Endothelial cell of umbilical vein (primary cell): ENCODE measurements at regions not wholly inside any gene's neighbourhood (a gene's known extent, or its start where the extent isn't known, plus 50 kb on each side); places are given as distances from the start of the nearest gene placed in this dataset.

Experiments
- BruUV-seq: library from RNA; stranded (reverse); fragments of 400-500 nt; replicated peaks from 2 replicates; lab custom pipeline; 2021; lab: Mats Ljungman, UMichigan
- CTCF ChIA-PET: fragments of 300-600, 350-600 bp; sonication (Branson Sonifier 250); formaldehyde crosslinking; loops from one replicate; lab custom pipeline; 2021; ENCODE audit warnings: antibody characterized with exemption, inconsistent platforms; lab: Charles Lee
- POLR2A ChIA-PET: fragments of 300-600, 350-600 bp; sonication (Branson Sonifier 250); formaldehyde crosslinking; loops from one replicate; lab custom pipeline; 2021; ENCODE audit warnings: antibody characterized with exemption, inconsistent platforms; lab: Charles Lee
- DNase-seq: peaks from one replicate; pipeline ENCODE4 v3.0.0-alpha.2; 2011; ENCODE audit warnings: low read depth, low spot score
- FAIRE-seq: peaks from 2 replicates; lab custom pipeline; 2011; peaks lifted over from hg19 to GRCh38; lab: Jason Lieb, UNC
- H2AFZ ChIP-seq: 2 replicates; pipeline ENCODE4 v1.6.0; 2012; ENCODE audit warnings: low read depth, low read length, control low read depth, inconsistent platforms
- H3K27ac ChIP-seq: 2 replicates; pipeline ENCODE4 v1.5.1; 2011; ENCODE audit warnings: low read depth, mild to moderate bottlenecking, control low read depth, low read length, moderate library complexity; ENCODE audit not compliant: insufficient read depth
- H3K27me3 ChIP-seq, 2 experiments: 2 replicates each; pipeline versions ENCODE4 v1.6.0 to v1.6.1; 2011; ENCODE audit warnings: low read length in 2 of 2, mixed read lengths in 1 of 2; ENCODE audit not compliant: control insufficient read depth in 2 of 2, insufficient read depth in 2 of 2
- H3K36me3 ChIP-seq, 2 experiments: 2 replicates in 1 of 2; 3 replicates in 1 of 2; pipeline ENCODE4 v1.5.1; 2011; ENCODE audit warnings: low read length in 2 of 2, mild to moderate bottlenecking in 1 of 2, moderate library complexity in 1 of 2; ENCODE audit not compliant: control insufficient read depth in 2 of 2, insufficient read depth in 2 of 2; ENCODE audit errors: extremely low read depth in 1 of 2
- H3K4me1 ChIP-seq: 3 replicates; pipeline ENCODE4 v1.5.1; 2011; ENCODE audit warnings: mild to moderate bottlenecking, low read length; ENCODE audit not compliant: control insufficient read depth, insufficient read depth; ENCODE audit errors: extremely low read depth
- H3K4me2 ChIP-seq: 2 replicates; pipeline ENCODE4 v1.6.1; 2011; ENCODE audit warnings: low read length, control low read depth, mixed read lengths; ENCODE audit not compliant: insufficient read depth
- H3K4me3 ChIP-seq, 3 experiments: fragments of 200-600 bp in 1 of 3; sonication (generic), shearing (Covaris generic) in 1 of 3; replicated peaks in 1 of 3; 2 replicates each; pipeline ENCODE4 v1.5.1; 2011 to 2016; ENCODE audit warnings: control low read depth in 3 of 3, low read length in 3 of 3, mild to moderate bottlenecking in 2 of 3, inconsistent platforms in 1 of 3, low read depth in 1 of 3, moderate library complexity in 1 of 3; ENCODE audit not compliant: insufficient read depth in 1 of 3
- H3K79me2 ChIP-seq: 2 replicates; pipeline ENCODE4 v1.6.0; 2012; ENCODE audit warnings: low read length, inconsistent platforms; ENCODE audit not compliant: control insufficient read depth, insufficient read depth
- H3K9ac ChIP-seq: replicated peaks from 2 replicates; pipeline ENCODE3; 2011; ENCODE audit warnings: low read length, control low read depth; ENCODE audit not compliant: insufficient read depth; ENCODE audit errors: extremely low read depth
- H3K9me1 ChIP-seq: replicated peaks from 3 replicates; pipeline ENCODE4 v1.6.0; 2011; ENCODE audit warnings: mild to moderate bottlenecking, low read length; ENCODE audit not compliant: control insufficient read depth, insufficient read depth; ENCODE audit errors: extremely low read depth
- H3K9me3 ChIP-seq: replicated peaks from 2 replicates; pipeline ENCODE4 v1.5.1; 2012; ENCODE audit warnings: low read length, inconsistent platforms; ENCODE audit not compliant: control insufficient read depth, insufficient read depth
- H4K20me1 ChIP-seq: replicated peaks from 2 replicates; pipeline ENCODE3; 2011; ENCODE audit warnings: mild to moderate bottlenecking, low read length; ENCODE audit not compliant: control insufficient read depth, insufficient read depth; ENCODE audit errors: extremely low read depth
- EZH2 ChIP-seq: IDR thresholded peaks from 2 replicates; pipeline ENCODE4 v1.6.1; 2012; ENCODE audit warnings: borderline replicate concordance, low read depth, mild to moderate bottlenecking, moderate library complexity, low read length, inconsistent platforms; ENCODE audit not compliant: severe bottlenecking
- FOS ChIP-seq: IDR thresholded peaks from 2 replicates; pipeline ENCODE4 v1.6.1; 2011; ENCODE audit warnings: mild to moderate bottlenecking, low read length, moderate library complexity, borderline replicate concordance; ENCODE audit not compliant: insufficient read depth
- GATA2 ChIP-seq: IDR thresholded peaks from 2 replicates; pipeline ENCODE4 v1.7.0; 2011; ENCODE audit warnings: low read depth, mild to moderate bottlenecking, moderate library complexity, mixed read lengths, low read length; ENCODE audit not compliant: insufficient read length, insufficient read depth
- JUN ChIP-seq: IDR thresholded peaks from 2 replicates; pipeline ENCODE4 v1.6.1; 2011; ENCODE audit warnings: borderline replicate concordance, low read depth; ENCODE audit not compliant: insufficient read length, insufficient read depth
- MYC ChIP-seq: IDR thresholded peaks from one replicate; pipeline ENCODE4 v1.6.1; 2011; ENCODE audit warnings: mild to moderate bottlenecking, low read depth, low read length
- POLR2A ChIP-seq: IDR thresholded peaks from 2 replicates; pipeline ENCODE4 v1.6.1; 2012; ENCODE audit warnings: low read depth, mild to moderate bottlenecking, control low read depth, low read length
- POLR2AphosphoS5 ChIP-seq: IDR thresholded peaks from 2 replicates; pipeline ENCODE4 v1.6.1; 2012; ENCODE audit warnings: low read depth, mild to moderate bottlenecking, control low read depth, low read length, moderate library complexity; ENCODE audit not compliant: insufficient read depth
- dilution Hi-C: fragments of 300-500 bp; cut with MboI; formaldehyde crosslinking; loops from one replicate; pipeline ENCODE4 v1.15.0; 2019; ENCODE audit warnings: low sequenced_read_pairs; ENCODE audit not compliant: extremely low pct_ligation_motif_present
- intact Hi-C: fragments of 100-400 bp; cut with micrococcal nuclease; formaldehyde crosslinking; loops from one replicate; pipeline ENCODE4 v1.10.0; 2022
- TF ChIP-seq, protein P1 (sequence below), 2 donors: IDR thresholded peaks; 1 replicate in 1 of 2; 2 replicates in 1 of 2; pipeline ENCODE4 v1.5.1; 2011; ENCODE audit warnings: low read length in 2 of 2, mild to moderate bottlenecking in 2 of 2, moderate library complexity in 2 of 2, control low read depth in 1 of 2, inconsistent platforms in 1 of 2, low read depth in 1 of 2; ENCODE audit not compliant: insufficient read depth in 1 of 2; ENCODE audit errors: extremely low read depth in 1 of 2
- TF ChIP-seq, protein P2 (sequence below): IDR thresholded peaks from 2 replicates; pipeline ENCODE4 v1.6.1; 2011; ENCODE audit not compliant: insufficient read depth, insufficient read length

DNA sequence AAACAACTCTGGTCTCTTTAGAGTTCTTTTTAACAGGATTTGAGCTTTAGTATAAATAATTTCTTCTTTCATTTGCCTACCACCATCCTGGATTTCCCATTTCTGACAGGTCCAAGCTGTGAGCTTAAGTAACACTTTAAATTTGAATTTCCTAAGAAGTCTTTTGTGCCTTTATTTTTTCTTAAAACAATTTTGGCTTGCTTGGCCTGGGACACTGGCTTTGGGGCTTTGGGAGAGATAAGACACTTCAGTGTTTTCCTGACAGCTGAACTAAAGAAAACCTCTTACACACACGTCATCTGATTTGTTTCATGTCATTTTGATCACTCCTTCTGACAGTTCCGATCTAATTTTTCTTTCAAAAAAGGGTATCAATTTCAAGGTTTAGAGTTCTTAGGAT is 121.3 kb upstream of the BMPER start:
- ChIA-PET CTCF (no interaction called here), POLR2A (no interaction called here)
- Histone ChIP-seq H3K36me3 (no peaks in the 10 kb centered on the region), H3K27ac (no peak overlapping the region), H2AFZ (no peak overlapping the region), H4K20me1 (no peaks in the 10 kb centered on the region), H3K79me2 (no peaks in the 10 kb centered on the region), H3K9me1 (no peaks in the 10 kb centered on the region), H3K4me2 (no peak overlapping the region), H3K9ac (no peak overlapping the region), H3K27me3 (no peaks in the 10 kb centered on the region), H3K4me1 (no peaks in the 10 kb centered on the region), H3K4me3 (no peak overlapping the region), H3K9me3 (no peaks in the 10 kb centered on the region)
- dilution Hi-C loops: no loop called here
- FAIRE-seq (no peak), DNase-seq (no peak)
- intact Hi-C loops: no loop called here
- BruUV-seq: no TSS peak
- TF ChIP-seq EZH2: no peak
- no peak for TF ChIP-seq POLR2AphosphoS5
- TF ChIP-seq, protein P1, sequence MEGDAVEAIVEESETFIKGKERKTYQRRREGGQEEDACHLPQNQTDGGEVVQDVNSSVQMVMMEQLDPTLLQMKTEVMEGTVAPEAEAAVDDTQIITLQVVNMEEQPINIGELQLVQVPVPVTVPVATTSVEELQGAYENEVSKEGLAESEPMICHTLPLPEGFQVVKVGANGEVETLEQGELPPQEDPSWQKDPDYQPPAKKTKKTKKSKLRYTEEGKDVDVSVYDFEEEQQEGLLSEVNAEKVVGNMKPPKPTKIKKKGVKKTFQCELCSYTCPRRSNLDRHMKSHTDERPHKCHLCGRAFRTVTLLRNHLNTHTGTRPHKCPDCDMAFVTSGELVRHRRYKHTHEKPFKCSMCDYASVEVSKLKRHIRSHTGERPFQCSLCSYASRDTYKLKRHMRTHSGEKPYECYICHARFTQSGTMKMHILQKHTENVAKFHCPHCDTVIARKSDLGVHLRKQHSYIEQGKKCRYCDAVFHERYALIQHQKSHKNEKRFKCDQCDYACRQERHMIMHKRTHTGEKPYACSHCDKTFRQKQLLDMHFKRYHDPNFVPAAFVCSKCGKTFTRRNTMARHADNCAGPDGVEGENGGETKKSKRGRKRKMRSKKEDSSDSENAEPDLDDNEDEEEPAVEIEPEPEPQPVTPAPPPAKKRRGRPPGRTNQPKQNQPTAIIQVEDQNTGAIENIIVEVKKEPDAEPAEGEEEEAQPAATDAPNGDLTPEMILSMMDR (IDR thresholded peaks at IDR 0.05; ENCODE audit: extremely low read depth in 1 of 2, insufficient read depth in 1 of 2, low read depth in 1 of 2, low read length in 2 of 2): no peak
- TF ChIP-seq JUN: no peak
- no peak for TF ChIP-seq POLR2A
- no peak for TF ChIP-seq FOS
- TF ChIP-seq, protein P2, sequence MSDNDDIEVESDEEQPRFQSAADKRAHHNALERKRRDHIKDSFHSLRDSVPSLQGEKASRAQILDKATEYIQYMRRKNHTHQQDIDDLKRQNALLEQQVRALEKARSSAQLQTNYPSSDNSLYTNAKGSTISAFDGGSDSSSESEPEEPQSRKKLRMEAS: no peak
- no peak for TF ChIP-seq GATA2
- TF ChIP-seq MYC: no peak
